ENCODE measurements at regions not wholly inside any gene's neighbourhood (a gene's known extent, or its start where the extent isn't known, plus 50 kb on each side); places are given as distances from the start of the nearest gene placed in this dataset.

GRCh38 chr2:38182492-38183003 lies 106.6 kb upstream of the CYP1B1 start:
- H3K27ac Mint-ChIP-seq, result no peak overlapping the region
- H3K9me3 Mint-ChIP-seq (ENCODE audit: low read depth), result no peaks in the 10 kb centered on the region
- no peak for ATAC-seq
- no peak overlapping the region for H3K4me3 Mint-ChIP-seq
- CTCF ChIA-PET, result interaction anchor here (0.6 to 1.0 kb wide), 4 partner anchors 17 to 104 kb away, joined by 3 to 5 read pairs (median 3); no protein-coding TSS in a partner anchor
- POLR2A ChIA-PET, result no interaction called here
- peaks cover 20% of the 10 kb centered on the region for H3K27me3 Mint-ChIP-seq
- no peak for DNase-seq
- peaks cover 5% of the 10 kb centered on the region for H3K4me1 Mint-ChIP-seq
- intact Hi-C loops (cut with DNase I, micrococcal nuclease), result no loop called here
- H3K36me3 Mint-ChIP-seq (ENCODE audit: low read depth), result no peaks in the 10 kb centered on the region

- ATAC-seq, result no peak
- Mint-ChIP-seq H3K27ac (no peak overlapping the region), H3K4me3 (no peak overlapping the region), H3K4me1 (peaks cover 5% of the 10 kb centered on the region), H3K9me3 (ENCODE audit: low read depth) (no peaks in the 10 kb centered on the region), H3K36me3 (ENCODE audit: low read depth) (no peaks in the 10 kb centered on the region), H3K27me3 (peaks cover 23% of the 10 kb centered on the region)
- no peak for DNase-seq
- intact Hi-C loops (cut with DNase I, micrococcal nuclease), result no loop called here
- CTCF ChIA-PET, result interaction anchor here (0.6 to 1.3 kb wide), 6 partner anchors 10 to 103 kb away, joined by 3 to 6 read pairs (median 3); no protein-coding TSS in a partner anchor
- POLR2A ChIA-PET, result no interaction called here
Measured at GRCh38 chr2:38181806-38182491, 106.0 kb upstream of the CYP1B1 start.

- H3K27ac Mint-ChIP-seq, result no peak overlapping the region
- CTCF ChIA-PET, result interaction anchor here (0.5 to 1.3 kb wide), 2 partner anchors 94 to 104 kb away, joined by 3 to 6 read pairs; no protein-coding TSS in a partner anchor
- H3K9me3 Mint-ChIP-seq (ENCODE audit: low read depth), result no peaks in the 10 kb centered on the region
- no peak overlapping the region for H3K4me3 Mint-ChIP-seq
- POLR2A ChIA-PET, result no interaction called here
- peaks cover 5% of the 10 kb centered on the region for H3K4me1 Mint-ChIP-seq
- intact Hi-C loops (cut with DNase I, micrococcal nuclease), result no loop called here
- no peaks in the 10 kb centered on the region for H3K36me3 Mint-ChIP-seq (ENCODE audit: low read depth)
- ATAC-seq (no peak), DNase-seq (no peak)
- H3K27me3 Mint-ChIP-seq, result peaks cover 22% of the 10 kb centered on the region
Measured at GRCh38 chr2:38180754-38181153, 104.8 kb upstream of the CYP1B1 start.

- intact Hi-C loops (cut with DNase I, micrococcal nuclease), result no loop called here
Measured at GRCh38 chr2:38178556-38179419, 102.8 kb upstream of the CYP1B1 start.

GRCh38 chr2:38178119-38178518 lies 102.2 kb upstream of the CYP1B1 start:
- no peaks in the 10 kb centered on the region for H3K4me1 Mint-ChIP-seq

More at GRCh38 chr2:38178556-38179419, 102.8 kb upstream of the CYP1B1 start:
- POLR2A ChIA-PET, result no interaction called here
- H3K4me3 Mint-ChIP-seq, result no peak overlapping the region
- H3K27me3 Mint-ChIP-seq, result peaks cover 20% of the 10 kb centered on the region
- no peak overlapping the region for H3K27ac Mint-ChIP-seq
- H3K4me1 Mint-ChIP-seq, result no peaks in the 10 kb centered on the region
- DNase-seq (no peak), ATAC-seq (no peak)
- H3K36me3 Mint-ChIP-seq (ENCODE audit: low read depth), result no peaks in the 10 kb centered on the region
- H3K9me3 Mint-ChIP-seq (ENCODE audit: low read depth), result no peaks in the 10 kb centered on the region
- CTCF ChIA-PET, result interaction anchor here (1.2 kb wide), 1 partner anchor 96 kb away, joined by 3 read pairs; no protein-coding TSS in a partner anchor

GRCh38 chr2:38176619-38177021 lies 100.7 kb upstream of the CYP1B1 start:
- ATAC-seq (no peak), DNase-seq (no peak)
- Mint-ChIP-seq H3K27ac (no peak overlapping the region), H3K4me3 (no peak overlapping the region), H3K4me1 (no peaks in the 10 kb centered on the region), H3K9me3 (ENCODE audit: low read depth) (no peaks in the 10 kb centered on the region), H3K27me3 (peaks cover 21% of the 10 kb centered on the region), H3K36me3 (ENCODE audit: low read depth) (no peaks in the 10 kb centered on the region)
- intact Hi-C loops (cut with DNase I, micrococcal nuclease), result no loop called here
- ChIA-PET POLR2A (no interaction called here), CTCF (interaction anchor here (1.5 kb wide), 1 partner anchor 25 kb away, joined by 5 read pairs; no protein-coding TSS in a partner anchor)

More at GRCh38 chr2:38178119-38178518, 102.2 kb upstream of the CYP1B1 start:
- DNase-seq (no peak), ATAC-seq (no peak)
- Mint-ChIP-seq H3K4me3 (no peak overlapping the region), H3K36me3 (ENCODE audit: low read depth) (no peaks in the 10 kb centered on the region), H3K27ac (no peak overlapping the region), H3K27me3 (peaks cover 20% of the 10 kb centered on the region), H3K9me3 (ENCODE audit: low read depth) (no peaks in the 10 kb centered on the region)
- POLR2A ChIA-PET, result no interaction called here
- CTCF ChIA-PET, result interaction anchor here (0.6 to 1.5 kb wide), 3 partner anchors 15 to 96 kb away, joined by 3 to 5 read pairs (median 3); no protein-coding TSS in a partner anchor
- intact Hi-C loops (cut with DNase I, micrococcal nuclease), result no loop called here

- no peak overlapping the region for H3K27ac Mint-ChIP-seq
- intact Hi-C loops (cut with DNase I, micrococcal nuclease), result no loop called here
- POLR2A ChIA-PET, result no interaction called here
Measured at GRCh38 chr2:38174646-38175423, 98.9 kb upstream of the CYP1B1 start.

GRCh38 chr2:38174131-38174530 lies 98.2 kb upstream of the CYP1B1 start:
- ATAC-seq, result no peak
- ChIA-PET CTCF (interaction anchor here (0.6 to 0.7 kb wide), 2 partner anchors 180 to 522 kb away, joined by 3 to 5 read pairs; no protein-coding TSS in a partner anchor), POLR2A (no interaction called here)
- Mint-ChIP-seq H3K9me3 (ENCODE audit: low read depth) (no peaks in the 10 kb centered on the region), H3K4me3 (no peak overlapping the region), H3K4me1 (no peaks in the 10 kb centered on the region), H3K27me3 (peaks cover 31% of the 10 kb centered on the region), H3K36me3 (ENCODE audit: low read depth) (no peaks in the 10 kb centered on the region), H3K27ac (no peak overlapping the region)
- intact Hi-C loops (cut with DNase I, micrococcal nuclease), result no loop called here
- DNase-seq, result no peak

More at GRCh38 chr2:38174646-38175423, 98.9 kb upstream of the CYP1B1 start:
- no peak for ATAC-seq
- Mint-ChIP-seq H3K36me3 (ENCODE audit: low read depth) (no peaks in the 10 kb centered on the region), H3K4me3 (no peak overlapping the region), H3K9me3 (ENCODE audit: low read depth) (no peaks in the 10 kb centered on the region), H3K27me3 (peaks cover 31% of the 10 kb centered on the region), H3K4me1 (no peaks in the 10 kb centered on the region)
- CTCF ChIA-PET, result interaction anchor here (0.6 kb wide), 2 partner anchors 12 to 521 kb away, joined by 3 to 5 read pairs; no protein-coding TSS in a partner anchor
- no peak for DNase-seq

- intact Hi-C loops (cut with DNase I, micrococcal nuclease), result no loop called here
- Mint-ChIP-seq H3K36me3 (ENCODE audit: low read depth) (no peaks in the 10 kb centered on the region), H3K4me1 (no peaks in the 10 kb centered on the region), H3K27me3 (peaks cover 30% of the 10 kb centered on the region), H3K4me3 (no peak overlapping the region), H3K9me3 (ENCODE audit: low read depth) (no peaks in the 10 kb centered on the region), H3K27ac (no peak overlapping the region)
- DNase-seq, result no peak
- ChIA-PET POLR2A (no interaction called here), CTCF (interaction anchor here (0.7 kb wide), 1 partner anchor 180 kb away, joined by 3 read pairs; no protein-coding TSS in a partner anchor)
- ATAC-seq, result no peak
Measured at GRCh38 chr2:38173683-38174082, 97.7 kb upstream of the CYP1B1 start.

GRCh38 chr2:38171208-38171855 lies 95.4 kb upstream of the CYP1B1 start:
- ATAC-seq (no peak), DNase-seq (no peak)
- Mint-ChIP-seq H3K4me3 (no peak overlapping the region), H3K9me3 (ENCODE audit: low read depth) (no peaks in the 10 kb centered on the region), H3K36me3 (ENCODE audit: low read depth) (no peaks in the 10 kb centered on the region), H3K27ac (no peak overlapping the region), H3K4me1 (no peaks in the 10 kb centered on the region), H3K27me3 (peaks cover 29% of the 10 kb centered on the region)
- POLR2A ChIA-PET, result no interaction called here
- CTCF ChIA-PET, result interaction anchor here (0.9 kb wide), 1 partner anchor 10 kb away, joined by 3 read pairs; no protein-coding TSS in a partner anchor
- intact Hi-C loops (cut with DNase I, micrococcal nuclease), result no loop called here

All from activated CD4-positive, alpha-beta T cell treated with anti-CD3 and anti-CD28 coated beads for 36 hours (primary cell).